GM21825 (cell line): ENCODE measurements at regions not wholly inside any gene's neighbourhood (a gene's known extent, or its start where the extent isn't known, plus 50 kb on each side); places are given as distances from the start of the nearest gene placed in this dataset.

Experiments used
- ATAC-seq: cut with Tn5 transposase; IDR thresholded peaks from one replicate; pipeline ENCODE4 v1.9.1; 2021; ENCODE audit warnings: mild to moderate bottlenecking, moderate library complexity; ENCODE audit not compliant: unreplicated experiment

- no peak for ATAC-seq
Measured at GRCh38 chr16:64475627-64476351, 646.1 kb downstream of the CDH11 start.

GRCh38 chr16:64470916-64471315 lies 650.9 kb downstream of the CDH11 start:
- ATAC-seq = no peak

- ATAC-seq = no peak
Measured at GRCh38 chr16:64469906-64470702, 651.8 kb downstream of the CDH11 start.

- no peak for ATAC-seq
Measured at GRCh38 chr16:64469351-64469750, 652.5 kb downstream of the CDH11 start.

- no peak for ATAC-seq
Measured at GRCh38 chr16:64468515-64469090, 653.3 kb downstream of the CDH11 start.

- ATAC-seq = no peak
Measured at GRCh38 chr16:64459821-64460220, 662.0 kb downstream of the CDH11 start.

GRCh38 chr16:64459402-64459801 lies 662.5 kb downstream of the CDH11 start:
- no peak for ATAC-seq

- ATAC-seq = no peak
Measured at GRCh38 chr16:64455275-64455674, 666.6 kb downstream of the CDH11 start.

GRCh38 chr16:64453646-64454045 lies 668.2 kb downstream of the CDH11 start:
- no peak for ATAC-seq

- no peak for ATAC-seq
Measured at GRCh38 chr16:64452446-64452845, 669.4 kb downstream of the CDH11 start.

GRCh38 chr16:64450177-64450576 lies 671.7 kb downstream of the CDH11 start:
- ATAC-seq = no peak

- ATAC-seq = no peak
Measured at GRCh38 chr16:64449506-64449905, 672.4 kb downstream of the CDH11 start.

GRCh38 chr16:64445649-64446048 lies 676.2 kb downstream of the CDH11 start:
- ATAC-seq = no peak

GRCh38 chr16:64445245-64445644 lies 676.6 kb downstream of the CDH11 start:
- no peak for ATAC-seq

GRCh38 chr16:64440421-64440831 lies 681.4 kb downstream of the CDH11 start:
- ATAC-seq = no peak

GRCh38 chr16:64440005-64440404 lies 681.9 kb downstream of the CDH11 start:
- ATAC-seq = no peak

GRCh38 chr16:64437706-64438324 lies 684.0 kb downstream of the CDH11 start:
- no peak for ATAC-seq

- no peak for ATAC-seq
Measured at GRCh38 chr16:64434526-64435069, 687.3 kb downstream of the CDH11 start.

- no peak for ATAC-seq
Measured at GRCh38 chr16:64428463-64429113, 693.3 kb downstream of the CDH11 start.

- no peak for ATAC-seq
Measured at GRCh38 chr16:64426131-64426666, 695.7 kb downstream of the CDH11 start.
